ENCODE measurements at regions not wholly inside any gene's neighbourhood (a gene's known extent, or its start where the extent isn't known, plus 50 kb on each side); places are given as distances from the start of the nearest gene placed in this dataset.

- TF ChIP-seq CTCF (IDR thresholded peaks at IDR 0.05; ENCODE audit: borderline replicate concordance, extremely low read depth, low read length, poor library complexity, severe bottlenecking) (no peak), EZH2 (IDR thresholded peaks at IDR 0.05; ENCODE audit: borderline replicate concordance, low read depth, low read length, severe bottlenecking) (no peak)
These were observed 56.3 kb downstream of the FOXL3 start for GRCh38 chr7:346116-346898.
